Stomach (tissue), 8 donors: ENCODE measurements at regions not wholly inside any gene's neighbourhood (a gene's known extent, or its start where the extent isn't known, plus 50 kb on each side); places are given as distances from the start of the nearest gene placed in this dataset.

Source experiments
- DNase-seq, 2 donors: peaks; one replicate each; pipeline versions ENCODE4 v3.0.0 to v3.0.0-alpha.2; 2013 to 2019
- H3K27ac ChIP-seq, 5 donors: fragments of 200-600 bp in 4 of 5; sonication (generic) in 4 of 5; one replicate each; pipeline ENCODE4 v1.5.1; 2013 to 2019; ENCODE audit warnings: mild to moderate bottlenecking in 1 of 5, moderate library complexity in 1 of 5
- H3K27me3 ChIP-seq, 3 donors: fragments of 200-600 bp; sonication (generic); one replicate each; pipeline ENCODE4 v1.5.1; 2017 to 2019; ENCODE audit warnings: mixed run types in 1 of 3
- H3K36me3 ChIP-seq, 4 donors: fragments of 200-600 bp; sonication (generic); 1 replicate in 3 of 4; 2 replicates in 1 of 4; pipeline ENCODE4 v1.5.1; 2016 to 2019
- H3K4me1 ChIP-seq, 4 donors: fragments of 200-600 bp; sonication (generic); one replicate each; pipeline ENCODE4 v1.5.1; 2016 to 2019
- H3K4me3 ChIP-seq, 4 donors: fragments of 200-600 bp; sonication (generic) in 3 of 4; one replicate each; pipeline ENCODE4 v1.5.1; 2016 to 2019; ENCODE audit warnings: mild to moderate bottlenecking in 1 of 4
- H3K9me3 ChIP-seq, 4 donors: fragments of 200-600 bp; sonication (generic); one replicate each; pipeline ENCODE4 v1.5.1; 2016 to 2019
- EP300 ChIP-seq: sonication (generic); formaldehyde crosslinking; IDR thresholded peaks from one replicate; pipeline ENCODE4 v1.6.1; 2017; ENCODE audit warnings: antibody characterized with exemption
- POLR2A ChIP-seq, 4 donors: fragments of 450-650 bp; IDR thresholded peaks; one replicate each; pipeline ENCODE4 v1.6.1; 2016; ENCODE audit warnings: antibody characterized with exemption in 4 of 4, control low read depth in 2 of 4, mild to moderate bottlenecking in 1 of 4, moderate library complexity in 1 of 4
- POLR2AphosphoS5 ChIP-seq, 3 donors: sonication (generic); formaldehyde crosslinking; IDR thresholded peaks; one replicate each; pipeline ENCODE4 v1.6.1; 2016; ENCODE audit warnings: antibody characterized with exemption in 3 of 3
- WGBS, 5 donors: extraction: QIAGEN DNeasy Blood & Tissue Kit in 3 of 5; methylation state at CpG; one replicate each; pipeline versions ENCODE4 v1.1.5 to v1.1.7; 2013 to 2018; 5-methylcytosine and 5-hydroxymethylcytosine counted together
- intact Hi-C: fragments of 100-400 bp; cut with DNase I; formaldehyde crosslinking; loops from one replicate; pipeline ENCODE4 v1.15.1; 2023; ENCODE audit warnings: low total_unique reads
- TF ChIP-seq, protein P1 (sequence below), 7 experiments: fragments of 450-650 bp in 4 of 7; fragments of 200-600 bp in 3 of 7; sonication (generic) in 3 of 7; IDR thresholded peaks; one replicate each; pipeline ENCODE4 v1.5.1; 2016 to 2019; ENCODE audit warnings: antibody characterized with exemption in 7 of 7, control low read depth in 2 of 7, mild to moderate bottlenecking in 1 of 7
- donor health status: healthy with polysubstance abuse.
- donor health status: Bipolar disorder and iron deficiency.
- donor health status: healthy.

DNA sequence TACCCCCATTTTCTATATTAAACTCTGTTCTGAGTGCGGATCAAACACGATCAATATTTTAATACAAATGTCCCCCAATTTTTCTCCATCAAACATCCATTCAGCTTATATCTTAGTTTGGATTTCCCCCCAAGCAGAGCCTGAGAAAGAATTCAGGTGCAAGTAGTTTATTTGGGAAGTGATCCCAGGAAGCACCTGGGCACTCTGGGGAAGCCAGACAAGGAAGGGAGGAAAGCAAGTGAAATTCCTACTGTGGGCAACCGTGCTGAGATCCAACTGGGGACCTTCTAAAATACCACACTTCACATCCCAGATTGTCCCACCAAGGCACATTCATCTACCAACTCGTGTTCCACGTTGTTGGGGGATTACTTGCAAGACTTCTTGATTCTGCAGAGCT, 323.4 kb upstream of the NBEA start:
- no peaks in the 10 kb centered on the region for H3K27me3 ChIP-seq
- no peaks in the 10 kb centered on the region for H3K36me3 ChIP-seq
- WGBS, 5 donors, result 70 to 88% (median 79%) methylated on average over 5 of the region's 5 CpGs
- TF ChIP-seq EP300, result no peak
- H3K9me3 ChIP-seq, result no peaks in the 10 kb centered on the region
- H3K4me3 ChIP-seq, result no peak overlapping the region
- no peak overlapping the region for H3K27ac ChIP-seq
- no peaks in the 10 kb centered on the region for H3K4me1 ChIP-seq
- intact Hi-C loops, result no loop called here
- no peak for DNase-seq

DNA sequence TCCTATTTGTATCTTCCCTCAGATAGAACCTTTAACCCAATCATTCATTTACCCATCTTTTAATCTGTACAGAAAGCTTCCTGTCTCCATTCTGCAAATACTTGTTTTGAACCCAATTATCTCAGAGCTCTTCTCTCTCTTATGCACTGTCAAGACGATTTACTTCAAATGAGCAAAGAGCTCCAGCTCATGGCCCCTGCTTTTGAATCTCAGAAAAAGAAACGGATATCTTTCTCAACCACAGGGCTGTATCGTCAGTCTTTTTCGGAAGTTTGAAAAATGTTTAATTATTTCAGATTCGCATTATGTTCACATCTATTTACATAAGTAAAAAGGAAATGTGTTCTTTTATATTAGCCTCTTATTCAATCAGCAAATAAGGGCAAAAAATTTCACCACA, 322.7 kb upstream of the NBEA start:
- Histone ChIP-seq H3K27me3 (no peaks in the 10 kb centered on the region), H3K9me3 (no peaks in the 10 kb centered on the region), H3K4me3 (no peak overlapping the region), H3K4me1 (no peaks in the 10 kb centered on the region), H3K27ac (no peak overlapping the region), H3K36me3 (no peaks in the 10 kb centered on the region)
- 71 to 83% (median 74%) methylated on average over 5 of the region's 5 CpGs for WGBS, 5 donors
- TF ChIP-seq POLR2AphosphoS5 (IDR thresholded peaks at IDR 0.05) (no peak), POLR2A (IDR thresholded peaks at IDR 0.05) (no peak), EP300 (no peak)
- TF ChIP-seq, protein P1, sequence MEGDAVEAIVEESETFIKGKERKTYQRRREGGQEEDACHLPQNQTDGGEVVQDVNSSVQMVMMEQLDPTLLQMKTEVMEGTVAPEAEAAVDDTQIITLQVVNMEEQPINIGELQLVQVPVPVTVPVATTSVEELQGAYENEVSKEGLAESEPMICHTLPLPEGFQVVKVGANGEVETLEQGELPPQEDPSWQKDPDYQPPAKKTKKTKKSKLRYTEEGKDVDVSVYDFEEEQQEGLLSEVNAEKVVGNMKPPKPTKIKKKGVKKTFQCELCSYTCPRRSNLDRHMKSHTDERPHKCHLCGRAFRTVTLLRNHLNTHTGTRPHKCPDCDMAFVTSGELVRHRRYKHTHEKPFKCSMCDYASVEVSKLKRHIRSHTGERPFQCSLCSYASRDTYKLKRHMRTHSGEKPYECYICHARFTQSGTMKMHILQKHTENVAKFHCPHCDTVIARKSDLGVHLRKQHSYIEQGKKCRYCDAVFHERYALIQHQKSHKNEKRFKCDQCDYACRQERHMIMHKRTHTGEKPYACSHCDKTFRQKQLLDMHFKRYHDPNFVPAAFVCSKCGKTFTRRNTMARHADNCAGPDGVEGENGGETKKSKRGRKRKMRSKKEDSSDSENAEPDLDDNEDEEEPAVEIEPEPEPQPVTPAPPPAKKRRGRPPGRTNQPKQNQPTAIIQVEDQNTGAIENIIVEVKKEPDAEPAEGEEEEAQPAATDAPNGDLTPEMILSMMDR (IDR thresholded peaks at IDR 0.05), result no peak
- intact Hi-C loops, result no loop called here
- DNase-seq, result no peak

DNA sequence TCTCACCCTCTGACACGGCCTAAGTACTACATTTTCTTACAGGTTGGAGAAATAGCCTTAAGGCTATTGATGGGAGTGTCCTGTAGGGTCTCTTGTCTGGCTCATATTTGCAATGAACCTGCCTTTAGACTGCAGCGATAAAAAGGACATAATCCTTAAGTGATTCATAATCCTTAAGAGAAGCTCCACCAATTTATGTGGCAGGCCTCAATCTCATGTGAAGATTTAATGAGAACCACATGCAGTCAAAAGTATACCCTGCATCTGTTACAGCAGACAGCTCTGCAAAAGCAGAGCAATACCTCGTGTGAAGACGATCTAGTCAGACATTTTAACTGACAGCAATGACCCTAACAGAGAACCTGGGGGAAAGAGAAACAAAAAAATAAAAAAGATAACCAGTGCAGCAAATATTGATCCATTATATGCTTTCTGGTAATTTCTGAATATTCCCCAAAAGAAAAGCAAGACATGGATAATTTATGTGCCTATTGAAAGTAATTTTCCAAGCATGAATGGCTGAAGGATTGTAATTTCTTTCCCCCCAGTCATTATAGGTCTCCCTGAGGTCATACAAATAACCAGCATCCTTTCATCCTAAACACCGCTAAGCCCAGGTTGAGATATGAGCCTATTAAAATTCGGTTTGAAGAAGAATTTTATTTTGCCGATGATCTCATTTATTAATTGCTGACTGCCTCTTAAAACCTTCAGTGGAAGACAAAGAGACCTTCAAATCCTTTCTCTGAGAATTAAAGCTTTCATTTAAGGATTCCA, 321.8 kb upstream of the NBEA start:
- intact Hi-C loops, result no loop called here
- Histone ChIP-seq H3K4me1 (no peaks in the 10 kb centered on the region), H3K27ac (no peak overlapping the region), H3K9me3 (no peaks in the 10 kb centered on the region), H3K4me3 (no peak overlapping the region), H3K36me3 (no peaks in the 10 kb centered on the region), H3K27me3 (no peaks in the 10 kb centered on the region)
- TF ChIP-seq EP300, result no peak
- WGBS, 5 donors, result 70 to 82% (median 78%) methylated on average over 7 of the region's 7 CpGs
- no peak for DNase-seq

DNA sequence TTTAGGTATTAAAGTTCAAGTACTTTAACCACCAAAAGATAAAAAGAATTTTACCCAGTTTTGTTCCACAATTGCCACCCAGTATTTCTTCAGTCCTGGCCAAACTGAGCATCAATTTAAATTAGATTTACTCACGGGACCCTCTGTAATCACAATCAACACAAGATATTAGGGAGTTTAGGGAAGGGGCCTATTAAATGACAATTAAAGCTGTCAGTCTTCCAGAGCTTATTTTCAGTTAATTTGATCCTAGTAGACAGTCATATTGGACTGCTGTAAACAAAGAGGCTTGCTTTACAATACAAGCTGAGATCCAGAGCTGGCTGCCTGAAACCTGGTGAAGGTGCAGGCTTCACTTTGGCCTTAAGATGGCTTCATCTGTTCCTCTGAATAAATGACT, 321.2 kb upstream of the NBEA start:
- Histone ChIP-seq H3K27ac (no peak overlapping the region), H3K27me3 (no peaks in the 10 kb centered on the region), H3K4me1 (no peaks in the 10 kb centered on the region), H3K4me3 (no peak overlapping the region), H3K36me3 (no peaks in the 10 kb centered on the region), H3K9me3 (no peaks in the 10 kb centered on the region)
- DNase-seq, result no peak
- intact Hi-C loops, result no loop called here
- TF ChIP-seq, protein P1 (IDR thresholded peaks at IDR 0.05), result no peak
- TF ChIP-seq POLR2AphosphoS5 (IDR thresholded peaks at IDR 0.05) (no peak), POLR2A (IDR thresholded peaks at IDR 0.05) (no peak), EP300 (no peak)
- WGBS, 5 donors, result 81 to 89% (median 82%) methylated on average over 1 of the region's 1 CpG

DNA sequence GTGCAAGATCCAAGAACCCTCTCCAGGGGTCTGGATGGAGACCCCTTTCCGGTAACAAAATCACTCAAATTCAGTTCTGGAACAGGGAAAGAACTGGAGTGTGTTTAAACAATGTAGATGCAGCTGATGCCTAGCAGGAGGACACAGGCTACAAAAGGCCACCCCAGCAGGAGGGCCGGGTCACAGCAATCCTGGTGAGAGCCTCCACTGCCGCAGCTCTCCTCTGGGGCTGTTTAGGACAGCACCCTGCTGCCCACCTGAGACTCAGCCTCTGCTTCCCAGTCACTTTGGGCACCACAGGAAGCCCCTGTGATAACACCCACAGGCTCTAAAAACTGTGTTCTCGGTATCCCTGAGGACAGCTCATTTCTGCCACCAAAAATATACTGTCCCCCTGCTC, 318.7 kb upstream of the NBEA start:
- H3K27ac ChIP-seq, result no peak overlapping the region
- TF ChIP-seq, protein P1 (IDR thresholded peaks at IDR 0.05), result no peak
- TF ChIP-seq POLR2A (IDR thresholded peaks at IDR 0.05), result no peak
- TF ChIP-seq POLR2AphosphoS5 (IDR thresholded peaks at IDR 0.05), result no peak
- no peak for TF ChIP-seq EP300
- no peak overlapping the region for H3K4me3 ChIP-seq
- intact Hi-C loops, result no loop called here
- 88 to 97% (median 92%) methylated on average over 1 to 4 of the region's 4 CpGs for WGBS, 5 donors
- H3K4me1 ChIP-seq, result peaks cover 0 to 13% (median 9%) of the 10 kb centered on the region in 4 donors
- DNase-seq, result no peak
- no peaks in the 10 kb centered on the region for H3K9me3 ChIP-seq
- H3K27me3 ChIP-seq, result no peaks in the 10 kb centered on the region
- H3K36me3 ChIP-seq, result no peaks in the 10 kb centered on the region
